Lower lobe of right lung (tissue), 2 donors: ENCODE measurements at regions not wholly inside any gene's neighbourhood (a gene's known extent, or its start where the extent isn't known, plus 50 kb on each side); places are given as distances from the start of the nearest gene placed in this dataset.

Experiments used
- ATAC-seq, 2 donors: fragments of 200-7000 bp; cut with Tn5 transposase; one replicate each; pipeline ENCODE4 v1.9.1; 2020 to 2022; ENCODE audit warnings: mild to moderate bottlenecking in 2 of 2, moderate library complexity in 2 of 2
- DNase-seq: peaks from one replicate; pipeline ENCODE4 v3.0.0-alpha.2; 2020
- H3K27ac ChIP-seq: fragments of 200-600 bp; one replicate; pipeline ENCODE4 v1.8.0; 2022
- H3K27me3 ChIP-seq: fragments of 200-600 bp; one replicate; pipeline ENCODE4 v1.8.0; 2022; ENCODE audit warnings: low read depth
- H3K36me3 ChIP-seq: fragments of 200-600 bp; one replicate; pipeline ENCODE4 v1.8.0; 2022; ENCODE audit warnings: mild to moderate bottlenecking
- H3K4me1 ChIP-seq: fragments of 200-600 bp; one replicate; pipeline ENCODE4 v1.8.0; 2022
- H3K4me3 ChIP-seq: fragments of 200-600 bp; one replicate; pipeline ENCODE4 v1.8.0; 2022; ENCODE audit warnings: mild to moderate bottlenecking
- H3K9me3 ChIP-seq: fragments of 200-600 bp; one replicate; pipeline ENCODE4 v1.8.0; 2022
- intact Hi-C: fragments of 100-400 bp; cut with DNase I; formaldehyde crosslinking; loops from one replicate; pipeline ENCODE4 v1.11.0; 2022
- TF ChIP-seq, protein P1 (sequence below): fragments of 200-600 bp; IDR thresholded peaks from one replicate; pipeline ENCODE4 v1.8.0; 2022; ENCODE audit warnings: antibody characterized with exemption, mild to moderate bottlenecking
- donor health status: DM: no; HTN: yes; CAD: no; lungs with severe emphysema.

DNA sequence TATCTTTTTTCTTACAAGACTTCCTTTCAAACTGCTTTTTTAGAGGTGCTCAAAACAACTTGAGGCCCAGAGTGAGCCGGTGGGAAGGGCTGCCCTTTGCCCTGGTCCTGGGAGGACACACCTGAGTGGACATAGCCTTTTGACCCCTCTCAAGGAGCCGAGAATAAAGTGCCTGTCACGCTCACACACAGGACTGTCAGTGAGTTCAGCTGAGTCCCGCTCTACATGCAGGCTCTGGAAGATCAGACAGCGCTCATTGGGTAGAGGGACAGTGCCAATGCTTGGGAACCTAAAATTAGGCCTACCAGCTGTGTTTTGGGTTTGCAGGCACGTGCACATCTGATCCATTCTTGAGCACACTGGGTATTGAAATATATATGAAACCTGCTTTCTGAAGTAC is 387.8 kb downstream of the CD83 start:
- DNase-seq, result no peak
- no peaks in the 10 kb centered on the region for H3K36me3 ChIP-seq

DNA sequence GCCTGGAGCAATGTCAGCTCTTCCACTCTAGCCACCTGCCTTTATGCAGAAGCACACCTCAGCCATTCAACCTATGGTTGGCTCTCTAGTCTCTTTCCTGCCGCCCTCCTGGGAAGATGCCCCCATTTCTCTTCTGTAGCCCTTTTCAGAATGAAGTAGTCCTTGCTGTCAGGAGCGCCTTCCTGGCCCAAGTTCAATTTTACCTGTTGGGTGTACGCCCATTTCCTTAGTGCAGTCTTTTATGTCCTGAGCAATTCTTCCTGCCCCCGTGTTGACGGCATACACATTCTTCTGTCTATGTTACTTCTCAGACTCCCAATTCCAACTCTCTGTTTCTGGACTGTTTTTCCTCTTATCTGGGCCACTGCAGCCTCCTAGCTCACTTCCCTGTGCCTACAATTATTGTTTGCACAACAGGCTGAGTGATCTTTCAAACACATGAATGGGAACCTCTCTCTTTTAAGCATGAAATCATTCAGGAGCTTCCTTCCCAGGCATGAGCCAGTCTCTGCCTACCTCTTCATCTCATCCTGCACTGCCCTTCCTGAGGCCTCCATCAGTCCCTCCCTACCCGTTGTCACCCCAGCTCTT is 389.2 kb downstream of the CD83 start:
- Histone ChIP-seq H3K4me1 (no peaks in the 10 kb centered on the region), H3K4me3 (no peak overlapping the region), H3K36me3 (no peaks in the 10 kb centered on the region), H3K9me3 (no peaks in the 10 kb centered on the region), H3K27ac (no peak overlapping the region), H3K27me3 (no peaks in the 10 kb centered on the region)
- no peak for DNase-seq
- intact Hi-C loops, result no loop called here
- no peak for ATAC-seq
- TF ChIP-seq, protein P1, sequence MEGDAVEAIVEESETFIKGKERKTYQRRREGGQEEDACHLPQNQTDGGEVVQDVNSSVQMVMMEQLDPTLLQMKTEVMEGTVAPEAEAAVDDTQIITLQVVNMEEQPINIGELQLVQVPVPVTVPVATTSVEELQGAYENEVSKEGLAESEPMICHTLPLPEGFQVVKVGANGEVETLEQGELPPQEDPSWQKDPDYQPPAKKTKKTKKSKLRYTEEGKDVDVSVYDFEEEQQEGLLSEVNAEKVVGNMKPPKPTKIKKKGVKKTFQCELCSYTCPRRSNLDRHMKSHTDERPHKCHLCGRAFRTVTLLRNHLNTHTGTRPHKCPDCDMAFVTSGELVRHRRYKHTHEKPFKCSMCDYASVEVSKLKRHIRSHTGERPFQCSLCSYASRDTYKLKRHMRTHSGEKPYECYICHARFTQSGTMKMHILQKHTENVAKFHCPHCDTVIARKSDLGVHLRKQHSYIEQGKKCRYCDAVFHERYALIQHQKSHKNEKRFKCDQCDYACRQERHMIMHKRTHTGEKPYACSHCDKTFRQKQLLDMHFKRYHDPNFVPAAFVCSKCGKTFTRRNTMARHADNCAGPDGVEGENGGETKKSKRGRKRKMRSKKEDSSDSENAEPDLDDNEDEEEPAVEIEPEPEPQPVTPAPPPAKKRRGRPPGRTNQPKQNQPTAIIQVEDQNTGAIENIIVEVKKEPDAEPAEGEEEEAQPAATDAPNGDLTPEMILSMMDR, result no peak

More for the DNA sequence above, 387.8 kb downstream of the CD83 start:
- H3K27me3 ChIP-seq, result no peaks in the 10 kb centered on the region
- no peaks in the 10 kb centered on the region for H3K4me1 ChIP-seq
- no peak for ATAC-seq
- TF ChIP-seq, protein P1, result no peak
- no peaks in the 10 kb centered on the region for H3K9me3 ChIP-seq
- H3K27ac ChIP-seq, result no peak overlapping the region
- H3K4me3 ChIP-seq, result no peak overlapping the region
- intact Hi-C loops, result no loop called here

DNA sequence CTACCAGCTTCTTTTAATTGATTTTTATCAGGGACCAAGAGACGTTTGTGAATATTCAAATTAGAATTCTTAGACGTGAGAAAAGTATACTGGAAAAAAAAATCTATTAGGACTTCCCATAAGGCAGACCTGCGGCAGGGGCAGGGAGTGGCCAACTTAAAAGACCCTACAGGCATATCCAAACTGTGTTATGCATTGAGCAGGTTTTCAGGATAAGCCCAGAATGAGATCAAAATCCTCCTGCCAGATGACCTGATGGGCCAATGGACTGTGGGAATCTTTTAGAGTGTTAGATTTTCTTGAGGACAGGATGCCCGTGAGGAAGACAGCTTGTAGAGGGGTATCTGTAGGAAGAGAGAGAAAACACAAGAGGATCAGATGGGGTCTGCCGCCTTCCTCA is 391.5 kb downstream of the CD83 start:
- intact Hi-C loops, result no loop called here
- DNase-seq (no peak), ATAC-seq (no peak)
- TF ChIP-seq, protein P1, result no peak
- Histone ChIP-seq H3K27ac (no peak overlapping the region), H3K27me3 (no peaks in the 10 kb centered on the region), H3K9me3 (no peaks in the 10 kb centered on the region), H3K4me3 (no peak overlapping the region), H3K4me1 (no peaks in the 10 kb centered on the region), H3K36me3 (no peaks in the 10 kb centered on the region)

DNA sequence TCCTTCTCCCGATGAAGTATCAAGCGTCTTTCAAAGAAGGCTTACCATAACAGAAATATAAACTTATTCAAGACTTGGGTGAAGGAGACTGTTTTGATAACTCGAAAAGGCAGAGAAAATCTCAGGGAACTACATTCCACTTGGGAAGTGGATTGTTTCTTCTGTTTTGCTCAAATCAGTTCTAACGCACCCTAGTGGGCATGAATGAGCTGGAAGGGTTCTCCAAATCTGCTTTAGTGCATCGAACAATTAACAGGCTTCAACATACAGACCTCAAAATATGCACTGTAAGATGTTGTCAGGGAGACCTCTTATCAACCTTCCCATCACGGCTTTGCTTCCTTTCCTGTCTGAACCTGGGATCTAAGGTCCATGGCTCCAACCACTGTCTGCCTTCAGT is 392.5 kb downstream of the CD83 start:
- intact Hi-C loops, result no loop called here
- Histone ChIP-seq H3K27me3 (no peaks in the 10 kb centered on the region), H3K9me3 (no peaks in the 10 kb centered on the region), H3K36me3 (no peaks in the 10 kb centered on the region), H3K4me3 (no peak overlapping the region), H3K4me1 (no peaks in the 10 kb centered on the region), H3K27ac (no peak overlapping the region)
- no peak for DNase-seq
- TF ChIP-seq, protein P1, result no peak
- ATAC-seq, result no peak

DNA sequence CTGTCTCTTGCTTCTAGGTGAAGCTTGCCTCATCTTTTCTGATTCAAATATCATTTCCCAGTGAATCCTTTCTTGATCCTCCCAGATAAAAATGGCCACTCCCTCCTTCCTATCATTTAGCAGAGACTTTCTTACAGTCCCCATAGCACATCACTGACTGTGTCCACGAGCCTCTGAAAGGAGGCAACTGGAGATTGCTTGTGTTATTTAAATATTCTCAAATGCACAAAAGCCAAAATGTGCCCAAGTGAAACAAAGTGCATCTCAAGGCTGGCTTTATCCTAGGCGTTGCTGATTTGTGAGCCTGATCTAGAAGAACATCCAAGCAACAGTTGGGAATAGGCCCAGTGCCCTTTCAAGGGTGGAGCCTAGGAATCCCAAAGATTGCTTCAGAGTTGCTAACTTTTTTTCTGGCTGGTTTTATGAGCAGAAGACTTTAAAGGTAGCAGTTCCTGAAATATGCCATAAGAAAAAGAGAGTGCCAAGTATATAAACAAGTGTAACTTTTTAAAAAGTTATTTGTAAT is 393.6 kb downstream of the CD83 start:
- ATAC-seq, result no peak
- TF ChIP-seq, protein P1, result no peak
- no peaks in the 10 kb centered on the region for H3K4me1 ChIP-seq

More for the DNA sequence above, 393.6 kb downstream of the CD83 start:
- DNase-seq, result no peak
- Histone ChIP-seq H3K27me3 (no peaks in the 10 kb centered on the region), H3K36me3 (no peaks in the 10 kb centered on the region), H3K4me3 (no peak overlapping the region), H3K9me3 (no peaks in the 10 kb centered on the region), H3K27ac (no peak overlapping the region)
- intact Hi-C loops, result no loop called here
